DOHH2 (cell line): ENCODE measurements at regions not wholly inside any gene's neighbourhood (a gene's known extent, or its start where the extent isn't known, plus 50 kb on each side); places are given as distances from the start of the nearest gene placed in this dataset.

Experiments used
- H3F3A ChIP-seq: fragments of 200-600 bp; sonication (generic), shearing (Covaris generic); 2 replicates; pipeline ENCODE4 v1.6.0; 2016; ENCODE audit warnings: antibody characterized with exemption, mild to moderate bottlenecking; ENCODE audit not compliant: control insufficient read depth, insufficient read depth
- H3K27ac ChIP-seq: fragments of 200-600 bp; sonication (generic); 2 replicates; pipeline ENCODE4 v1.5.1; 2014; ENCODE audit warnings: low read depth, mild to moderate bottlenecking, low read length, moderate library complexity
- H3K27me3 ChIP-seq: fragments of 200-600 bp; sonication (generic); 2 replicates; pipeline ENCODE4 v1.6.1; 2014; ENCODE audit warnings: mild to moderate bottlenecking, low read length, mixed read lengths; ENCODE audit not compliant: control insufficient read depth
- H3K36me3 ChIP-seq: fragments of 200-600 bp; sonication (generic); 2 replicates; pipeline ENCODE4 v1.6.1; 2014; ENCODE audit warnings: mild to moderate bottlenecking, low read length, moderate library complexity, mixed read lengths; ENCODE audit not compliant: control insufficient read depth
- H3K4me1 ChIP-seq: fragments of 200-600 bp; sonication (generic); 2 replicates; pipeline ENCODE4 v1.6.1; 2014; ENCODE audit warnings: mild to moderate bottlenecking, low read length, mixed read lengths; ENCODE audit not compliant: control insufficient read depth
- H3K4me2 ChIP-seq: fragments of 200-600 bp; sonication (generic); 2 replicates; pipeline ENCODE4 v1.6.0; 2014; ENCODE audit warnings: mild to moderate bottlenecking, low read length, moderate library complexity
- H3K4me3 ChIP-seq: fragments of 200-600 bp; sonication (generic); 2 replicates; pipeline ENCODE4 v1.5.1; 2014; ENCODE audit warnings: mild to moderate bottlenecking, low read length, mixed read lengths
- H3K79me2 ChIP-seq: fragments of 200-600 bp; sonication (generic); 2 replicates; pipeline ENCODE4 v1.6.1; 2014; ENCODE audit warnings: mild to moderate bottlenecking, low read length, mixed read lengths; ENCODE audit not compliant: control insufficient read depth
- H3K9me2 ChIP-seq: fragments of 200-600 bp; sonication (generic); replicated peaks from 2 replicates; pipeline ENCODE4 v1.6.1; 2014; ENCODE audit warnings: mild to moderate bottlenecking, low read length, mixed read lengths; ENCODE audit not compliant: control insufficient read depth
- H3K9me3 ChIP-seq: fragments of 200-600 bp; sonication (generic); 2 replicates; pipeline ENCODE4 v1.6.1; 2014; ENCODE audit warnings: antibody characterized with exemption, low read length, mixed read lengths; ENCODE audit not compliant: control insufficient read depth, insufficient read depth
- H4K20me1 ChIP-seq: fragments of 200-600 bp; sonication (generic); 2 replicates; pipeline ENCODE4 v1.6.0; 2014; ENCODE audit warnings: low read depth, mild to moderate bottlenecking, antibody characterized with exemption, low read length, moderate library complexity; ENCODE audit not compliant: control insufficient read depth, insufficient read depth
- CTCF ChIP-seq: fragments of 200-600 bp; sonication (generic); IDR thresholded peaks from one replicate; pipeline ENCODE4 v1.5.1; 2014; ENCODE audit warnings: antibody characterized with exemption, mild to moderate bottlenecking, low read depth, low read length; ENCODE audit not compliant: poor library complexity, severe bottlenecking
- EZH2phosphoT487 ChIP-seq: fragments of 200-600 bp; sonication (generic); IDR thresholded peaks from 2 replicates; pipeline ENCODE4 v1.6.1; 2017; ENCODE audit warnings: borderline replicate concordance, mild to moderate bottlenecking, antibody characterized with exemption, low read length, moderate library complexity, mixed read lengths

GRCh38 chr1:80418134-80418533, 1382.6 kb upstream of the ADGRL2 start:
- no peaks in the 10 kb centered on the region for H3K9me3 ChIP-seq
- H3K4me1 ChIP-seq = no peaks in the 10 kb centered on the region
- H3F3A ChIP-seq = no peaks in the 10 kb centered on the region
- H3K36me3 ChIP-seq = no peaks in the 10 kb centered on the region
- H3K79me2 ChIP-seq = no peaks in the 10 kb centered on the region
- H3K9me2 ChIP-seq = no peaks in the 10 kb centered on the region
- no peak overlapping the region for H3K27ac ChIP-seq
- H3K27me3 ChIP-seq = no peaks in the 10 kb centered on the region
- TF ChIP-seq CTCF (no peak), EZH2phosphoT487 (no peak)
- no peak overlapping the region for H3K4me2 ChIP-seq
- H4K20me1 ChIP-seq = no peaks in the 10 kb centered on the region
- H3K4me3 ChIP-seq = no peak overlapping the region

- Histone ChIP-seq H3K4me1 (no peaks in the 10 kb centered on the region), H3K4me2 (no peak overlapping the region), H3K27ac (no peak overlapping the region), H3K27me3 (no peaks in the 10 kb centered on the region), H3K36me3 (no peaks in the 10 kb centered on the region), H3K9me2 (no peaks in the 10 kb centered on the region), H3K4me3 (no peak overlapping the region), H3K79me2 (no peaks in the 10 kb centered on the region), H3F3A (no peaks in the 10 kb centered on the region), H3K9me3 (no peaks in the 10 kb centered on the region), H4K20me1 (no peaks in the 10 kb centered on the region)
- TF ChIP-seq EZH2phosphoT487 = no peak
- TF ChIP-seq CTCF = no peak
Observed at GRCh38 chr1:80417671-80418070, 1383.1 kb upstream of the ADGRL2 start.

- no peaks in the 10 kb centered on the region for H3K4me1 ChIP-seq
- no peaks in the 10 kb centered on the region for H3K36me3 ChIP-seq
- no peaks in the 10 kb centered on the region for H3K9me3 ChIP-seq
- no peaks in the 10 kb centered on the region for H3K27me3 ChIP-seq
- H3K4me2 ChIP-seq = no peak overlapping the region
- H3K4me3 ChIP-seq = no peak overlapping the region
- H3K79me2 ChIP-seq = no peaks in the 10 kb centered on the region
- no peaks in the 10 kb centered on the region for H3K9me2 ChIP-seq
- H3F3A ChIP-seq = no peaks in the 10 kb centered on the region
- H3K27ac ChIP-seq = no peak overlapping the region
- H4K20me1 ChIP-seq = no peaks in the 10 kb centered on the region
- TF ChIP-seq CTCF (no peak), EZH2phosphoT487 (no peak)
Observed at GRCh38 chr1:80413969-80414368, 1386.8 kb upstream of the ADGRL2 start.

- no peaks in the 10 kb centered on the region for H4K20me1 ChIP-seq
- TF ChIP-seq EZH2phosphoT487 = no peak
- TF ChIP-seq CTCF = no peak
- H3K27me3 ChIP-seq = no peaks in the 10 kb centered on the region
- H3K4me1 ChIP-seq = no peaks in the 10 kb centered on the region
- no peak overlapping the region for H3K4me3 ChIP-seq
- H3K4me2 ChIP-seq = no peak overlapping the region
- H3K27ac ChIP-seq = no peak overlapping the region
- no peaks in the 10 kb centered on the region for H3F3A ChIP-seq
- no peaks in the 10 kb centered on the region for H3K79me2 ChIP-seq
- no peaks in the 10 kb centered on the region for H3K9me2 ChIP-seq
- no peaks in the 10 kb centered on the region for H3K36me3 ChIP-seq
- no peaks in the 10 kb centered on the region for H3K9me3 ChIP-seq
Observed at GRCh38 chr1:80410233-80410632, 1390.5 kb upstream of the ADGRL2 start.
